HepG2 (cell line): ENCODE measurements at regions not wholly inside any gene's neighbourhood (a gene's known extent, or its start where the extent isn't known, plus 50 kb on each side); places are given as distances from the start of the nearest gene placed in this dataset.

Experiments used
- CCAR2 ChIP-seq: fragments of 200-400 bp; formaldehyde crosslinking; optimal IDR thresholded peaks from 2 replicates; pipeline ENCODE3; 2018; ENCODE audit warnings: low read depth, mild to moderate bottlenecking, low read length, moderate library complexity
- GZF1 ChIP-seq: sonication (generic); formaldehyde crosslinking; IDR thresholded peaks from 2 replicates; pipeline ENCODE4 v1.5.1; 2020; ENCODE audit warnings: mild to moderate bottlenecking, missing genetic modification reagents
- HNRNPL ChIP-seq: fragments of 200-400 bp; formaldehyde crosslinking; IDR thresholded peaks from 2 replicates; pipeline ENCODE4 v1.6.1; 2017; ENCODE audit warnings: mild to moderate bottlenecking, low read depth, low read length
- KLF9 ChIP-seq: IDR thresholded peaks from 2 replicates; pipeline ENCODE4 v1.6.1; 2016; ENCODE audit warnings: low read depth
- KMT2B ChIP-seq: IDR thresholded peaks from 2 replicates; pipeline ENCODE4 v1.6.1; 2016; ENCODE audit warnings: missing genetic modification reagents, missing compliant biosample characterization
- NFE2L2 ChIP-seq: fragments of 150-350 bp; IDR thresholded peaks from 2 replicates; pipeline ENCODE4 v1.6.1; 2014; ENCODE audit warnings: low read length
- POLR2AphosphoS2 ChIP-seq: IDR thresholded peaks from 2 replicates; pipeline ENCODE4 v1.6.1; 2011; ENCODE audit warnings: low read depth, low read length, improper control_type of control experiment
- RBFOX2 ChIP-seq: fragments of 200-400 bp; formaldehyde crosslinking; IDR thresholded peaks from 2 replicates; pipeline ENCODE4 v1.6.1; 2017; ENCODE audit warnings: low read depth, mild to moderate bottlenecking, low read length
- RCOR2 ChIP-seq: IDR thresholded peaks from 2 replicates; pipeline ENCODE4 v1.6.1; 2016; ENCODE audit warnings: missing biosample characterization, missing genetic modification reagents
- SETDB1 ChIP-seq: sonication (generic); formaldehyde crosslinking; IDR thresholded peaks from 2 replicates; pipeline ENCODE4 v1.5.1; 2020; ENCODE audit warnings: missing genetic modification reagents, mild to moderate bottlenecking, borderline replicate concordance
- TBL1XR1 ChIP-seq: fragments of 150-350 bp; IDR thresholded peaks from 2 replicates; pipeline ENCODE4 v1.6.1; 2014; ENCODE audit warnings: borderline replicate concordance, low read length; ENCODE audit not compliant: partially characterized antibody
- TCF7 ChIP-seq: sonication (generic); IDR thresholded peaks from 2 replicates; pipeline ENCODE4 v1.6.1; 2016; ENCODE audit warnings: antibody characterized with exemption, low read depth
- TEAD2 ChIP-seq: sonication (generic); formaldehyde crosslinking; IDR thresholded peaks from 2 replicates; pipeline ENCODE4 v1.9.0; 2021; ENCODE audit warnings: missing genetic modification reagents
- ZBTB38 ChIP-seq: sonication (generic); formaldehyde crosslinking; IDR thresholded peaks from 2 replicates; pipeline ENCODE4 v1.5.1; 2020; ENCODE audit warnings: mild to moderate bottlenecking, missing genetic modification reagents
- ZFP41 ChIP-seq: sonication (generic); formaldehyde crosslinking; IDR thresholded peaks from 2 replicates; pipeline ENCODE4 v1.4.0; 2020; ENCODE audit warnings: mild to moderate bottlenecking, missing genetic modification reagents, borderline replicate concordance
- TF ChIP-seq, protein P1 (sequence below): sonication (generic); formaldehyde crosslinking; IDR thresholded peaks from 2 replicates; pipeline ENCODE4 v1.4.0; 2020; ENCODE audit warnings: missing genetic modification reagents
- TF ChIP-seq, protein P2 (sequence below): sonication (generic); formaldehyde crosslinking; conservative IDR thresholded peaks from 2 replicates; pipeline ENCODE4 v1.4.0; 2020; ENCODE audit warnings: missing genetic modification reagents
- TF ChIP-seq, protein P3 (sequence below): sonication (generic); formaldehyde crosslinking; IDR thresholded peaks from 2 replicates; pipeline ENCODE4 v1.5.1; 2020; ENCODE audit warnings: missing genetic modification reagents, mild to moderate bottlenecking, borderline replicate concordance
- TF ChIP-seq, protein P4 (sequence below): sonication (generic); formaldehyde crosslinking; IDR thresholded peaks from 2 replicates; pipeline ENCODE4 v1.4.0; 2020; ENCODE audit warnings: mild to moderate bottlenecking, missing genetic modification reagents
- TF ChIP-seq, protein P5 (sequence below): sonication (generic); formaldehyde crosslinking; IDR thresholded peaks from 2 replicates; pipeline ENCODE4 v1.4.0; 2020; ENCODE audit warnings: mild to moderate bottlenecking, missing genetic modification reagents

DNA sequence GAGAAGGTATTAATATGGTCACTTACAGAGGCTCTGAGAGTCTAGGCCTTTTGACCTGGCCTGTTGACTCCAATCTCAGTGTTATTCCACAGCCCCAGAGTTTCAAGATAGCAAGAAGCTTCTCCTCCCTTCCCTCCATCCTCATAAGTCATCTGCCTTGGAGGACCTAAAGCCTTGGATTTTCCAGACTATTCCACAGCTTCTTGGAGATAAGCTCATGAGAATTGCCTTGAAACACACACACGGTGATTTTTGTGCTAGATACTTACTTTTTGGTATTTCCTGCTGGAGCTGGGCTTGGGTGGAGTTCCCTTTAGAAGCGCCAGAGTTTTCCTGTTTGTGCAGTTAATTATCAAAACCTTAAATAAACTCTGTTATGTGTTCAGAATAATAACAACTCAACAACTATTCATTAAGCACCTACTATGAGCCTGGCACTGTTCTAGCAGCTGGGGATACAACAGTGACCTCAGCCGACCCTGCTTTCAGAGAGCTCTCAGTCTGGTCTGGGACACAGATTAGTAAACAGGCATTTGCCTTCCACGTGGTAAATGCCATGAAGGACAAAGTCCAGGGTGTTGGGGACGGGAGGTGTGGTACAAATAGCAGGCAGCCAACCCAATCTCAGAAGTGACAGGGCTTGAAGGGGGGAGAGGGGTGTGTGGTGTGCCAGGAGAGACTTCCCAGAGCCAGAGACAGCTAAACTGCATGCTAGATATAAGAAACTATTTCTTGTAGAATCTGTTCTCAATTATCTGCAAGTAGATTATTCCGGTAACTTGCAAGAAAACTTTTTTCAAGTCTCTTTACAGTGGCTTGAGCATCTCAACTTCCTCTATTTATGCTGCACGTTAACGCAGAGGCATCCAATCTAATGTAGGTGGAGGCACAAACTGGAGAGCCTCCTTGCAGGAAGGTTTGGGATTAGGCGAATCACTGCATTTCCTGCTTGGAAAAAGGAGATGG lies 55.9 kb upstream of the KLF9 start (continued):
- TF ChIP-seq, protein P1, sequence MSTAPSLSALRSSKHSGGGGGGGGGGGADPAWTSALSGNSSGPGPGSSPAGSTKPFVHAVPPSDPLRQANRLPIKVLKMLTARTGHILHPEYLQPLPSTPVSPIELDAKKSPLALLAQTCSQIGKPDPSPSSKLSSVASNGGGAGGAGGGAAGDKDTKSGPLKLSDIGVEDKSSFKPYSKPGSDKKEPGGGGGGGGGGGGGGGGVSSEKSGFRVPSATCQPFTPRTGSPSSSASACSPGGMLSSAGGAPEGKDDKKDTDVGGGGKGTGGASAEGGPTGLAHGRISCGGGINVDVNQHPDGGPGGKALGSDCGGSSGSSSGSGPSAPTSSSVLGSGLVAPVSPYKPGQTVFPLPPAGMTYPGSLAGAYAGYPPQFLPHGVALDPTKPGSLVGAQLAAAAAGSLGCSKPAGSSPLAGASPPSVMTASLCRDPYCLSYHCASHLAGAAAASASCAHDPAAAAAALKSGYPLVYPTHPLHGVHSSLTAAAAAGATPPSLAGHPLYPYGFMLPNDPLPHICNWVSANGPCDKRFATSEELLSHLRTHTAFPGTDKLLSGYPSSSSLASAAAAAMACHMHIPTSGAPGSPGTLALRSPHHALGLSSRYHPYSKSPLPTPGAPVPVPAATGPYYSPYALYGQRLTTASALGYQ = peak; percentile 68; the same call in 1 of the 2 replicates
- TF ChIP-seq, protein P2, sequence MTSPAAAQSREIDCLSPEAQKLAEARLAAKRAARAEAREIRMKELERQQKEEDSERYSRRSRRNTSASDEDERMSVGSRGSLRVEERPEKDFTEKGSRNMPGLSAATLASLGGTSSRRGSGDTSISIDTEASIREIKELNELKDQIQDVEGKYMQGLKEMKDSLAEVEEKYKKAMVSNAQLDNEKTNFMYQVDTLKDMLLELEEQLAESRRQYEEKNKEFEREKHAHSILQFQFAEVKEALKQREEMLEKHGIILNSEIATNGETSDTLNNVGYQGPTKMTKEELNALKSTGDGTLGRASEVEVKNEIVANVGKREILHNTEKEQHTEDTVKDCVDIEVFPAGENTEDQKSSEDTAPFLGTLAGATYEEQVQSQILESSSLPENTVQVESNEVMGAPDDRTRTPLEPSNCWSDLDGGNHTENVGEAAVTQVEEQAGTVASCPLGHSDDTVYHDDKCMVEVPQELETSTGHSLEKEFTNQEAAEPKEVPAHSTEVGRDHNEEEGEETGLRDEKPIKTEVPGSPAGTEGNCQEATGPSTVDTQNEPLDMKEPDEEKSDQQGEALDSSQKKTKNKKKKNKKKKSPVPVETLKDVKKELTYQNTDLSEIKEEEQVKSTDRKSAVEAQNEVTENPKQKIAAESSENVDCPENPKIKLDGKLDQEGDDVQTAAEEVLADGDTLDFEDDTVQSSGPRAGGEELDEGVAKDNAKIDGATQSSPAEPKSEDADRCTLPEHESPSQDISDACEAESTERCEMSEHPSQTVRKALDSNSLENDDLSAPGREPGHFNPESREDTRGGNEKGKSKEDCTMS (CRISPR knock-in tag) = no peak
- no peak for TF ChIP-seq HNRNPL
- TF ChIP-seq POLR2AphosphoS2 = no peak
- TF ChIP-seq RBFOX2 = no peak
- TF ChIP-seq, protein P3, sequence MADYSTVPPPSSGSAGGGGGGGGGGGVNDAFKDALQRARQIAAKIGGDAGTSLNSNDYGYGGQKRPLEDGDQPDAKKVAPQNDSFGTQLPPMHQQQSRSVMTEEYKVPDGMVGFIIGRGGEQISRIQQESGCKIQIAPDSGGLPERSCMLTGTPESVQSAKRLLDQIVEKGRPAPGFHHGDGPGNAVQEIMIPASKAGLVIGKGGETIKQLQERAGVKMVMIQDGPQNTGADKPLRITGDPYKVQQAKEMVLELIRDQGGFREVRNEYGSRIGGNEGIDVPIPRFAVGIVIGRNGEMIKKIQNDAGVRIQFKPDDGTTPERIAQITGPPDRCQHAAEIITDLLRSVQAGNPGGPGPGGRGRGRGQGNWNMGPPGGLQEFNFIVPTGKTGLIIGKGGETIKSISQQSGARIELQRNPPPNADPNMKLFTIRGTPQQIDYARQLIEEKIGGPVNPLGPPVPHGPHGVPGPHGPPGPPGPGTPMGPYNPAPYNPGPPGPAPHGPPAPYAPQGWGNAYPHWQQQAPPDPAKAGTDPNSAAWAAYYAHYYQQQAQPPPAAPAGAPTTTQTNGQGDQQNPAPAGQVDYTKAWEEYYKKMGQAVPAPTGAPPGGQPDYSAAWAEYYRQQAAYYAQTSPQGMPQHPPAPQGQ (CRISPR knock-in tag) = 0 out of 2 replicates have a peak, but pooled peaks have one; percentile 43
- no peak for TF ChIP-seq GZF1 (CRISPR knock-in tag)
- no peak for TF ChIP-seq KLF9 (CRISPR knock-in tag)
- TF ChIP-seq NFE2L2 = no peak
- TF ChIP-seq KMT2B (CRISPR knock-in tag) = 0 out of 2 replicates have a peak, but pooled peaks have one; percentile 24
- no peak for TF ChIP-seq ZFP41 (CRISPR knock-in tag)
- no peak for TF ChIP-seq TBL1XR1
- peak; percentile 68; the same call in 1 of the 2 replicates for TF ChIP-seq RCOR2 (CRISPR knock-in tag)
- TF ChIP-seq, protein P4, sequence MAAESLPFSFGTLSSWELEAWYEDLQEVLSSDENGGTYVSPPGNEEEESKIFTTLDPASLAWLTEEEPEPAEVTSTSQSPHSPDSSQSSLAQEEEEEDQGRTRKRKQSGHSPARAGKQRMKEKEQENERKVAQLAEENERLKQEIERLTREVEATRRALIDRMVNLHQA (CRISPR knock-in tag) = no peak
- TF ChIP-seq, protein P5, sequence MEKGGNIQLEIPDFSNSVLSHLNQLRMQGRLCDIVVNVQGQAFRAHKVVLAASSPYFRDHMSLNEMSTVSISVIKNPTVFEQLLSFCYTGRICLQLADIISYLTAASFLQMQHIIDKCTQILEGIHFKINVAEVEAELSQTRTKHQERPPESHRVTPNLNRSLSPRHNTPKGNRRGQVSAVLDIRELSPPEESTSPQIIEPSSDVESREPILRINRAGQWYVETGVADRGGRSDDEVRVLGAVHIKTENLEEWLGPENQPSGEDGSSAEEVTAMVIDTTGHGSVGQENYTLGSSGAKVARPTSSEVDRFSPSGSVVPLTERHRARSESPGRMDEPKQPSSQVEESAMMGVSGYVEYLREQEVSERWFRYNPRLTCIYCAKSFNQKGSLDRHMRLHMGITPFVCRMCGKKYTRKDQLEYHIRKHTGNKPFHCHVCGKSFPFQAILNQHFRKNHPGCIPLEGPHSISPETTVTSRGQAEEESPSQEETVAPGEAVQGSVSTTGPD (CRISPR knock-in tag) = no peak
- TF ChIP-seq CCAR2 = no peak
- no peak for TF ChIP-seq TEAD2 (CRISPR knock-in tag)
- no peak for TF ChIP-seq SETDB1 (CRISPR knock-in tag)
- TF ChIP-seq ZBTB38 (CRISPR knock-in tag) = no peak
- no peak for TF ChIP-seq TCF7
